ENCODE measurements at regions not wholly inside any gene's neighbourhood (a gene's known extent, or its start where the extent isn't known, plus 50 kb on each side); places are given as distances from the start of the nearest gene placed in this dataset.

DNA sequence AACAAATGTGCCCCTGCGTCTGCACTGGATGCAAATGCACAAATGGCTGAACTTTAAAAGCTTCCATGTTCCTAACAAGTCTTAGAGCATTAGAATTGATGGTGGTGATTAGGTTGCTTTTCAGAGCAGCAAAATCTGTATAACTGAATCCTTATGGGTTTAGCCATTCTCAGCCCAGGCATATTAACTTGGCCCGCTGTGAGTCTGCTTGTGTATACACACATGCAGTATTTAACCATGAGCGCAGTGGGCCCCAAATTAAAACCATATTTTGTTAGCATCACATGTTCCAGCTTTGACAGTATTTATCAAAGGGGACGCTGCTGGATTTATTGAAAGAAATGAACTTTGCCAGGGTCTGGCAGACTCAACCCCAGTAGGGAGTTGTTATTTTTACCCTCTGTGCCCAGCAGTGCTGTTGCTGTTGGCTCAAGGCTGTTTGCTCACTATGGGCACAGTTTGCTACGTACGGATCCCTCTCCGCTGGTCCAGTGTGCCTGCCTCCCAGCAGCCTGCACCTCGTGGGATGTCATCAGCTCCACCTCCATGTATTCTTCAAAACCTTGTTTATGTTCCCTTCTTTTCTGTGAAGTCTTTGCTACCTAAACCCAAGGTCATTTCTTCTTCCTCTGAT is 144.7 kb downstream of the QRSL1 start:
- TF ChIP-seq, protein P1, sequence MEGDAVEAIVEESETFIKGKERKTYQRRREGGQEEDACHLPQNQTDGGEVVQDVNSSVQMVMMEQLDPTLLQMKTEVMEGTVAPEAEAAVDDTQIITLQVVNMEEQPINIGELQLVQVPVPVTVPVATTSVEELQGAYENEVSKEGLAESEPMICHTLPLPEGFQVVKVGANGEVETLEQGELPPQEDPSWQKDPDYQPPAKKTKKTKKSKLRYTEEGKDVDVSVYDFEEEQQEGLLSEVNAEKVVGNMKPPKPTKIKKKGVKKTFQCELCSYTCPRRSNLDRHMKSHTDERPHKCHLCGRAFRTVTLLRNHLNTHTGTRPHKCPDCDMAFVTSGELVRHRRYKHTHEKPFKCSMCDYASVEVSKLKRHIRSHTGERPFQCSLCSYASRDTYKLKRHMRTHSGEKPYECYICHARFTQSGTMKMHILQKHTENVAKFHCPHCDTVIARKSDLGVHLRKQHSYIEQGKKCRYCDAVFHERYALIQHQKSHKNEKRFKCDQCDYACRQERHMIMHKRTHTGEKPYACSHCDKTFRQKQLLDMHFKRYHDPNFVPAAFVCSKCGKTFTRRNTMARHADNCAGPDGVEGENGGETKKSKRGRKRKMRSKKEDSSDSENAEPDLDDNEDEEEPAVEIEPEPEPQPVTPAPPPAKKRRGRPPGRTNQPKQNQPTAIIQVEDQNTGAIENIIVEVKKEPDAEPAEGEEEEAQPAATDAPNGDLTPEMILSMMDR (IDR thresholded peaks at IDR 0.05): no peak
- TF ChIP-seq POLR2A (IDR thresholded peaks at IDR 0.05): no peak

Measured in Peyer's patch (tissue), 4 donors.